GM12878 (cell line): ENCODE measurements at regions not wholly inside any gene's neighbourhood (a gene's known extent, or its start where the extent isn't known, plus 50 kb on each side); places are given as distances from the start of the nearest gene placed in this dataset.

Source experiments
- ATAC-seq: fragments of 200-7000 bp; cut with Tn5 transposase; 3 replicates; pipeline ENCODE4 v1.9.1; 2020; ENCODE audit warnings: mild to moderate bottlenecking, moderate library complexity
- BruUV-seq: library from RNA; stranded (reverse); fragments of 400-500 nt; replicated peaks from 2 replicates; lab custom pipeline; 2021; lab: Mats Ljungman, UMichigan
- CTCF ChIA-PET: fragments of 300-600 bp; sonication (Branson Sonifier 250); formaldehyde crosslinking; extraction: SDS; loops from one replicate; lab custom pipeline; 2021; ENCODE audit warnings: inconsistent platforms; lab: Yijun Ruan, JAX
- POLR2A ChIA-PET: fragments of 350-600 bp; formaldehyde crosslinking; extraction: SDS; loops from one replicate; lab custom pipeline; 2021; ENCODE audit warnings: inconsistent platforms; lab: Charles Lee
- RAD21 ChIA-PET: fragments of 300-600 bp; sonication (Branson Sonifier 250); formaldehyde crosslinking; loops from one replicate; lab custom pipeline; 2023; ENCODE audit warnings: antibody characterized with exemption; ENCODE audit not compliant: unreplicated experiment; lab: Charles Lee
- SMC1A ChIA-PET: fragments of 300-600 bp; sonication (Branson Sonifier 250); formaldehyde crosslinking; loops from one replicate; lab custom pipeline; 2023; ENCODE audit not compliant: unreplicated experiment, uncharacterized antibody; lab: Charles Lee
- DNase-seq: peaks from one replicate; pipeline ENCODE4 v3.0.0-alpha.2; 2011; ENCODE audit warnings: low read depth, low spot score
- FAIRE-seq: peaks from 3 replicates; lab custom pipeline; 2011; peaks lifted over from hg19 to GRCh38; lab: Jason Lieb, UNC
- H2AFZ ChIP-seq: 2 replicates; pipeline ENCODE4 v1.6.0; 2011; ENCODE audit warnings: low read depth, low read length, control low read depth; ENCODE audit not compliant: control insufficient read depth
- H3K27ac ChIP-seq: 2 replicates; pipeline ENCODE4 v1.5.1; 2011; ENCODE audit warnings: control low read depth; ENCODE audit not compliant: control insufficient read depth, insufficient read depth
- H3K27me3 ChIP-seq, 2 experiments: replicated peaks in 1 of 2; 2 replicates each; pipeline versions ENCODE4 v1.6.0 to v1.6.1; 2011; ENCODE audit warnings: low read length in 1 of 2; ENCODE audit not compliant: control insufficient read depth in 2 of 2, insufficient read depth in 2 of 2
- H3K36me3 ChIP-seq, 2 experiments: 2 replicates each; pipeline ENCODE4 v1.5.1; 2011; ENCODE audit warnings: low read length in 1 of 2; ENCODE audit not compliant: control insufficient read depth in 2 of 2, insufficient read depth in 2 of 2
- H3K4me1 ChIP-seq: 2 replicates; pipeline ENCODE4 v1.6.1; 2011; ENCODE audit warnings: mild to moderate bottlenecking, low read length, moderate library complexity, mixed read lengths; ENCODE audit not compliant: control insufficient read depth, insufficient read depth
- H3K4me2 ChIP-seq: 2 replicates; pipeline ENCODE4 v1.6.0; 2011; ENCODE audit warnings: control low read depth; ENCODE audit not compliant: control insufficient read depth, insufficient read depth
- H3K4me3 ChIP-seq: fragments of 200-600 bp; sonication (generic); 2 replicates; pipeline ENCODE4 v1.5.1; 2016
- H3K79me2 ChIP-seq: 2 replicates; pipeline ENCODE4 v1.6.0; 2011; ENCODE audit warnings: low read length; ENCODE audit not compliant: control insufficient read depth, insufficient read depth
- H3K9ac ChIP-seq: 2 replicates; pipeline ENCODE4 v1.8.0; 2011; ENCODE audit warnings: low read length, control low read depth, mixed read lengths; ENCODE audit not compliant: control insufficient read depth, insufficient read depth
- H3K9me3 ChIP-seq: replicated peaks from 3 replicates; pipeline ENCODE4 v1.5.1; 2011; ENCODE audit warnings: mild to moderate bottlenecking, low read length; ENCODE audit not compliant: control insufficient read depth, insufficient read depth
- H4K20me1 ChIP-seq: 2 replicates; pipeline ENCODE4 v1.6.0; 2011; ENCODE audit not compliant: control insufficient read depth, insufficient read depth
- ATF7 ChIP-seq: fragments of 450-650 bp; IDR thresholded peaks from 2 replicates; pipeline ENCODE4 v1.6.1; 2016; ENCODE audit warnings: low read depth, mild to moderate bottlenecking
- BCL3 ChIP-seq: IDR thresholded peaks from 2 replicates; pipeline ENCODE4 v1.6.1; 2011; ENCODE audit warnings: borderline replicate concordance, low read depth, mild to moderate bottlenecking, moderate library complexity, low read length; ENCODE audit not compliant: insufficient read depth, poor library complexity, severe bottlenecking
- BMI1 ChIP-seq: fragments of 450-650 bp; IDR thresholded peaks from 2 replicates; pipeline ENCODE4 v1.6.1; 2016; ENCODE audit warnings: mild to moderate bottlenecking, moderate library complexity, borderline replicate concordance
- BRCA1 ChIP-seq: IDR thresholded peaks from 2 replicates; pipeline ENCODE4 v1.6.1; 2011; ENCODE audit warnings: low read depth, low read length, improper control_type of control experiment
- CEBPB ChIP-seq, 2 experiments: fragments of 150-350 bp in 1 of 2; IDR thresholded peaks; 2 replicates each; pipeline ENCODE4 v1.6.1; 2012 to 2014; ENCODE audit warnings: low read depth in 2 of 2, low read length in 2 of 2, borderline replicate concordance in 1 of 2, inconsistent platforms in 1 of 2
- CHD4 ChIP-seq: fragments of 200-600 bp; sonication (generic); IDR thresholded peaks from 2 replicates; pipeline ENCODE4 v1.6.1; 2016; ENCODE audit warnings: mild to moderate bottlenecking
- EED ChIP-seq: sonication (generic); IDR thresholded peaks from 2 replicates; pipeline ENCODE4 v1.6.1; 2016; ENCODE audit warnings: antibody characterized with exemption, low read depth
- EGR1 ChIP-seq, 2 experiments: IDR thresholded peaks; 1 replicate in 1 of 2; 2 replicates in 1 of 2; pipeline ENCODE4 v1.6.1; 2011 to 2012; ENCODE audit warnings: low read depth in 2 of 2, low read length in 2 of 2, borderline replicate concordance in 1 of 2, mild to moderate bottlenecking in 1 of 2, moderate library complexity in 1 of 2
- NBN ChIP-seq: fragments of 450-650 bp; IDR thresholded peaks from 2 replicates; pipeline ENCODE4 v1.6.1; 2016
- POLR2AphosphoS5 ChIP-seq: IDR thresholded peaks from 2 replicates; pipeline ENCODE4 v1.6.1; 2011; ENCODE audit warnings: mild to moderate bottlenecking, low read length, inconsistent platforms
- RCOR1 ChIP-seq: conservative IDR thresholded peaks from 2 replicates; pipeline ENCODE4 v1.6.1; 2012; ENCODE audit warnings: low read depth, low read length, improper control_type of control experiment
- RFX5 ChIP-seq: IDR thresholded peaks from 2 replicates; pipeline ENCODE4 v1.6.1; 2011; ENCODE audit warnings: low read depth, low read length, improper control_type of control experiment
- SIN3A ChIP-seq: IDR thresholded peaks from 2 replicates; pipeline ENCODE4 v1.6.1; 2012; ENCODE audit warnings: low read depth, low read length, improper control_type of control experiment
- SMAD1 ChIP-seq: fragments of 450-650 bp; IDR thresholded peaks from 2 replicates; pipeline ENCODE4 v1.6.1; 2018; ENCODE audit warnings: mild to moderate bottlenecking, low read depth; ENCODE audit not compliant: partially characterized antibody
- SMARCA5 ChIP-seq: fragments of 450-650 bp; IDR thresholded peaks from 2 replicates; pipeline ENCODE4 v1.6.1; 2017; ENCODE audit warnings: mild to moderate bottlenecking
- WRNIP1 ChIP-seq: IDR thresholded peaks from 2 replicates; pipeline ENCODE4 v1.6.1; 2011; ENCODE audit warnings: low read depth, low read length, improper control_type of control experiment, borderline replicate concordance
- in situ Hi-C: fragments of 300-500 bp; cut with MboI; formaldehyde crosslinking; loops from 9 replicates; pipeline ENCODE4 v1.14.3; 2018; ENCODE audit warnings: mixed read lengths
- intact Hi-C: fragments of 100-400 bp; cut with micrococcal nuclease; formaldehyde crosslinking; loops from one replicate; pipeline ENCODE4 v1.14.2; 2022; ENCODE audit not compliant: unreplicated experiment

GRCh38 chr11:21659961-21660360, 532.9 kb upstream of the ANO5 start:
- H3K79me2 ChIP-seq: no peaks in the 10 kb centered on the region
- H3K36me3 ChIP-seq: no peaks in the 10 kb centered on the region
- ChIA-PET RAD21 (no interaction called here), SMC1A (interaction anchor here (1.0 kb wide), 1 partner anchor 12 kb away, joined by 3 read pairs; no protein-coding TSS in a partner anchor), POLR2A (no interaction called here), CTCF (no interaction called here)
- ATAC-seq (no peak), DNase-seq (no peak), FAIRE-seq (no peak)
- no peak overlapping the region for H3K9ac ChIP-seq
- no peak overlapping the region for H3K4me2 ChIP-seq
- no peak overlapping the region for H3K4me3 ChIP-seq
- H3K4me1 ChIP-seq: no peaks in the 10 kb centered on the region
- in situ Hi-C loops (no loop called here), intact Hi-C loops (no loop called here)
- TF ChIP-seq CEBPB (IDR thresholded peaks at IDR 0.05; ENCODE audit: borderline replicate concordance in 1 of 2, low read depth in 2 of 2, low read length in 2 of 2): no peak
- TF ChIP-seq RFX5: no peak
- no peak for TF ChIP-seq SMARCA5
- TF ChIP-seq CHD4: no peak
- no peak for TF ChIP-seq POLR2AphosphoS5
- TF ChIP-seq BMI1: no peak
- TF ChIP-seq BRCA1: no peak
- TF ChIP-seq RCOR1: no peak
- TF ChIP-seq SIN3A: no peak
- TF ChIP-seq WRNIP1: no peak
- TF ChIP-seq BCL3: no peak
- TF ChIP-seq ATF7: no peak
- no peak for TF ChIP-seq EED
- TF ChIP-seq SMAD1: no peak
- no peak for TF ChIP-seq EGR1 (IDR thresholded peaks at IDR 0.05; ENCODE audit: borderline replicate concordance in 1 of 2, low read depth in 2 of 2, low read length in 2 of 2)
- no peak for TF ChIP-seq NBN
- H2AFZ ChIP-seq: no peak overlapping the region
- BruUV-seq: no TSS peak
- no peaks in the 10 kb centered on the region for H3K27me3 ChIP-seq
- no peak overlapping the region for H3K27ac ChIP-seq
- no peaks in the 10 kb centered on the region for H4K20me1 ChIP-seq
- no peaks in the 10 kb centered on the region for H3K9me3 ChIP-seq
